GM13976 (cell line): ENCODE measurements at regions not wholly inside any gene's neighbourhood (a gene's known extent, or its start where the extent isn't known, plus 50 kb on each side); places are given as distances from the start of the nearest gene placed in this dataset.

Source experiments
- DNase-seq: peaks from one replicate; pipeline ENCODE4 v3.0.0; 2012; ENCODE audit warnings: low spot score
- in situ Hi-C: fragments of 300-500 bp; cut with MboI; formaldehyde crosslinking; loops from one replicate; pipeline ENCODE4 v1.12.0; 2022; ENCODE audit warnings: low sequenced_read_pairs, mixed read lengths, inconsistent platforms; ENCODE audit not compliant: unreplicated experiment
- TF ChIP-seq, protein P1 (sequence below): IDR thresholded peaks from 2 replicates; pipeline ENCODE4 v1.5.1; 2012; ENCODE audit warnings: borderline replicate concordance, mild to moderate bottlenecking; ENCODE audit not compliant: insufficient read depth; ENCODE audit errors: extremely low read depth, missing control alignments, control extremely low read depth

DNA sequence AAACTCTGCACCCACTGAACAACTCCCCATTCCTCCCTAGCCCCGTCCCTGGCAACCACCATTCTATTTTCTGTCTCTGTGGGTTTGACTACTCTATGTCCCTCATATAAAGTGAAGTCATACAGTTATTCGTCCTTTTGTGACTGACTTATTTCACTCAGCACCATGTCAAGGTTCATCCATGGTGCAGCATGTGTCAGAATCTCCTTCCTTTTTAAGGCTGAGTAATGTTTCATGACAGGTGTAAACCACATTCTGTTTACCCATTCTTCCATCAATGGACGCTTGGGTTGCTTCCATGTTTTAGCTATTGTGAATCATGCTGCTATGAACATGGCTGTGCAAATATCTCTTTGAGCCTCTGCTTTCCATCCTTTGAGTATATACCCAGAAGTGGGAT, 192.3 kb upstream of the NSMCE3 start:
- no peak for DNase-seq
- in situ Hi-C loops, result no loop called here
- TF ChIP-seq, protein P1, sequence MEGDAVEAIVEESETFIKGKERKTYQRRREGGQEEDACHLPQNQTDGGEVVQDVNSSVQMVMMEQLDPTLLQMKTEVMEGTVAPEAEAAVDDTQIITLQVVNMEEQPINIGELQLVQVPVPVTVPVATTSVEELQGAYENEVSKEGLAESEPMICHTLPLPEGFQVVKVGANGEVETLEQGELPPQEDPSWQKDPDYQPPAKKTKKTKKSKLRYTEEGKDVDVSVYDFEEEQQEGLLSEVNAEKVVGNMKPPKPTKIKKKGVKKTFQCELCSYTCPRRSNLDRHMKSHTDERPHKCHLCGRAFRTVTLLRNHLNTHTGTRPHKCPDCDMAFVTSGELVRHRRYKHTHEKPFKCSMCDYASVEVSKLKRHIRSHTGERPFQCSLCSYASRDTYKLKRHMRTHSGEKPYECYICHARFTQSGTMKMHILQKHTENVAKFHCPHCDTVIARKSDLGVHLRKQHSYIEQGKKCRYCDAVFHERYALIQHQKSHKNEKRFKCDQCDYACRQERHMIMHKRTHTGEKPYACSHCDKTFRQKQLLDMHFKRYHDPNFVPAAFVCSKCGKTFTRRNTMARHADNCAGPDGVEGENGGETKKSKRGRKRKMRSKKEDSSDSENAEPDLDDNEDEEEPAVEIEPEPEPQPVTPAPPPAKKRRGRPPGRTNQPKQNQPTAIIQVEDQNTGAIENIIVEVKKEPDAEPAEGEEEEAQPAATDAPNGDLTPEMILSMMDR, result no peak

DNA sequence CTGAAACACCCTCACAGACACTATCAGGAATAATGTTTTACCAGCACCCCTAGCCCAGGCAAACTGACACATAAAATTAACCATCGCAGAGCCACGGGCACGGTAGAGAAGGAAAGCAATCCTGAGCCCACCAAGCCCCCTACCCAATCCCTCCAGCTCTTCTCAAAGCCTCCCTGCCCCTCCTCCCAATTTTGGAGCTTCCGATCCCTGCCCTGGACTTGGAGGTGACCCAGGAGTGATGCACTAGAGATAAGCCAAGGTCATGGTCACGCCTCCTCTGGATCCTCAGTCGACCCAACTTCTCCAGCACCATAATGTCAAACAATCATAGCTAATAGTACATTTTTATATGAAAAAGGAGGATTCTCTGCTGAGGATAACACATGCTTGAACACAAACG, 188.7 kb upstream of the NSMCE3 start:
- in situ Hi-C loops, result no loop called here
- TF ChIP-seq, protein P1, result no peak
- no peak for DNase-seq

DNA sequence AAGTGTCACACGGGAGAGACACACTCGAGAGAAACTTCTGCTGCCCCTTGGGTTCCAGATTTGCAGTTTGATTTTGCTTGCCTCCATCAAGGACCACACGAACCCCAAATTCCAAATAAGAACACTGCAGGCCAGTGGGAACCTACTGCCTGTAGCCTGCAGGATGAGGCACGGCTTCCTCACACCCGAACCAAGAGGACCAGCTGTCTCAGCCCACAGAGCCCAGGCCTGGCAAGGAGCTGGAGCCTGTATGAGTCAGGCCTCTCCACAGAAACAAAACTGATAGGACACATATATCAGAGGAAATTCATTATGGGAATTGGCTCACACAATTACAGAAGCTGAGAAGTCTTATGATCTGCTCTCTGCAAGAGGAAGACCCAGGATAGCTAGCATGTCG, 188.1 kb upstream of the NSMCE3 start:
- in situ Hi-C loops, result no loop called here
- TF ChIP-seq, protein P1, result no peak
- no peak for DNase-seq

DNA sequence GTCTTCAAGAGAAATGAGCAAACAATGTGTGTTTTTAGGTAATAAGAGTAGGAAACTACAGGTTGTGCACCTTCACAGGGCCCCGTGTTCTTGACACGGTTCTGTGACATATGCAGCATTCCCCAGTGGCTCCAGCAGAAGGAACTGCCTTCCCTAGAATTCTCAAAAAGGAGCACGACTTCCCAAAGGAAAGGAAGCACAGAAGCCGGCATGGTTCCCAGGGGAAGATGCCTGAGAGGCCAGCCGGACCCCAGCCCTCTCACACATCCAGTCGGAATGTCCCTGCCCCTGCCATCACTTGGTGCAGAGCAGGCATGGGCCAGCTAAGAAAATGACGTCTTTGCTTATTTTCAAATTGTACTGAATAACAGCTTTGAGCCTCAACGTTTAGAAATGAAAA, 187.3 kb upstream of the NSMCE3 start:
- in situ Hi-C loops, result no loop called here
- TF ChIP-seq, protein P1, result no peak
- DNase-seq, result no peak

DNA sequence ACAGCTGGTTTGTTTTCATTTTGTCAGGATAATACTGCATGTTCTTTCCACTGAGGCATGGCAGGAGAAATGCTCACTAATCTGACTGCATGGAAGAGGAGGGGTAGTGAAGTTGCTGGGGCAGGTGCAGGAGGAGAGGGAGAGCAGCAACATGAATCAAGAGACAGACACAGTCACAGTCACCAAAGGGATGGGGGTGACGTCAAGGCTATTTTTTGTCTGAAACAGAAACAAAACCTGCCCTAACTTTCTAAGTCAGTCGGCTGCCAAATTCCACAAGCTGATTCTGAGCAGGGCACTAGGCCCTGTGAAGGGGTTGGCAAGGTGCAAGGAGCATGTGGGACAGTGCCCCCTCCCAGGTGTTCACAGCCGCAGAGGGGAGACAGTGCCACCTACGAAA, 186.6 kb upstream of the NSMCE3 start:
- DNase-seq, result no peak
- in situ Hi-C loops, result no loop called here
- TF ChIP-seq, protein P1, result no peak

DNA sequence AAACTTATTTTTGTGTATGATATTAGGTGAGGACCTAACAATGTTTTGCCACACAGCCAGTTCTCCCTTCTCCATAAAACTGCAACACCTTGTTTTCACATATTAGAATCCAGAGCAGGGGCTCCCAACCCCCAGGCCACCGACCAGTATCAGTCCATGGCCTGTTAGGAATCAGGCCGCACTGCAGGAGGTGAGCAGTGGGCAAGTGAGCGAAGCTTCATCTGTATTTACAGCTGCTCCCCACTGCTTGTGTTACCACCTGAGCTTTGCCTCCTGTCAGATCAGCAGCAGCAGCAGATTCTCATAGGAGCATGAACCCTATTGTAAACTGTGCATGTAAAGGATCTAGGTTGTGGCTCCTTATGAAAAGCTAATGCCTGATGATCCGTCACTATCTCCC, 185.9 kb upstream of the NSMCE3 start:
- DNase-seq, result no peak
- in situ Hi-C loops, result no loop called here
- TF ChIP-seq, protein P1, result no peak

DNA sequence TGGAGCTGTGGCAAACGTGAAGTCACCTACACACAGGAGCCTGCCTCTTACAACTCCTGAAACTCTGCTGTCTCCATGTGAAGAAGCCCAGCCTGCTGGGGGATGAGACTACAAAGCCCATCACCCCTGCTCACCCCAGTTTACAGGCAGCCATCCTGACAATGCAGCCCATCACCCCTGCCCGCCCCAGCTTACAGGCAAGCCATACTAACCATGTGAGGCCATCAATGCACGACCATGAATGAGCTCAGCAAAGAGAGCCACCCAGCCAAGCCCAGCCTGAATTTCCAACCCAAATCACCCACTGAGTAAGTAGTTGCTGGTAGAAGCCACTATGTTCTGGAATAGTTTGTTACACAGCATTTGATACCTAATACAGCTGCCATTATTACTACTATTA, 185.4 kb upstream of the NSMCE3 start:
- TF ChIP-seq, protein P1, result no peak
- DNase-seq, result no peak
- in situ Hi-C loops, result no loop called here
